Lower leg skin (tissue), 4 donors: ENCODE measurements at regions not wholly inside any gene's neighbourhood (a gene's known extent, or its start where the extent isn't known, plus 50 kb on each side); places are given as distances from the start of the nearest gene placed in this dataset.
A peak's percentile ranks its signal among the peaks of the same experiment; 100 is the strongest.

ENCODE experiments used
- DNase-seq, 2 donors: peaks; one replicate each; pipeline ENCODE4 v3.0.0-alpha.2; 2019; ENCODE audit warnings: low spot score in 2 of 2
- H3K4me3 ChIP-seq: fragments of 200-600 bp; sonication (generic); 2 replicates; pipeline ENCODE4 v1.5.1; 2017; ENCODE audit warnings: mild to moderate bottlenecking, low read depth; ENCODE audit not compliant: poor library complexity, severe bottlenecking
- POLR2A ChIP-seq, 2 donors: fragments of 450-650 bp; IDR thresholded peaks; one replicate each; pipeline ENCODE4 v1.6.1; 2016 to 2017; ENCODE audit warnings: antibody characterized with exemption in 2 of 2, mild to moderate bottlenecking in 1 of 2, moderate library complexity in 1 of 2
- WGBS, 2 donors: methylation state at CpG; one replicate each; pipeline ENCODE4 v1.1.5; 2018; 5-methylcytosine and 5-hydroxymethylcytosine counted together
- intact Hi-C: fragments of 100-400 bp; cut with DNase I; formaldehyde crosslinking; loops from one replicate; pipeline ENCODE4 v1.15.0; 2023; ENCODE audit warnings: low total_unique reads
- TF ChIP-seq, protein P1 (sequence below), 3 donors: fragments of 450-650 bp; IDR thresholded peaks; one replicate each; pipeline ENCODE4 v1.5.1; 2016; ENCODE audit warnings: antibody characterized with exemption in 3 of 3, mild to moderate bottlenecking in 3 of 3, moderate library complexity in 2 of 3

DNA sequence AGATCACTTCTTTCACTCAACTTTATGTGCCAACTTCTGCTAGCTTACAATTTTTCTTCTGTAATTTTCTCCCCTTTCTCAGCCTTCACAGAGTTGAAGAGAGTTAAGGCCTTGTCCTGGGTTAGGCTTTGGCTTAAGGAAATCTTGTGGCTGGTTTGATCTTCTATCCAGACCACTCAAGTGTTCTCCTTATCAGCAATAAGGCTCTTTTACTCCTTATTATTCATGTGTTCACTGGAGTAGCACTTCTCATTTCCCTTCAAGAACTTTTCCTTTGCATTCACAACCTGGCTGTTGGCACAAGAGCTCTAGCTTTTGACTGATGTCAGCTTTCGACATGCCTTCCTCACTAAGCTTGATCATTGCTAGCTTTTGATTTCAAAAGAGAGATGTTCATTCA is 86.9 kb upstream of the ALDH1B1 start:
- 87 to 100% methylated on average over 1 of the region's 1 CpG for WGBS, 2 donors
- TF ChIP-seq, protein P1, sequence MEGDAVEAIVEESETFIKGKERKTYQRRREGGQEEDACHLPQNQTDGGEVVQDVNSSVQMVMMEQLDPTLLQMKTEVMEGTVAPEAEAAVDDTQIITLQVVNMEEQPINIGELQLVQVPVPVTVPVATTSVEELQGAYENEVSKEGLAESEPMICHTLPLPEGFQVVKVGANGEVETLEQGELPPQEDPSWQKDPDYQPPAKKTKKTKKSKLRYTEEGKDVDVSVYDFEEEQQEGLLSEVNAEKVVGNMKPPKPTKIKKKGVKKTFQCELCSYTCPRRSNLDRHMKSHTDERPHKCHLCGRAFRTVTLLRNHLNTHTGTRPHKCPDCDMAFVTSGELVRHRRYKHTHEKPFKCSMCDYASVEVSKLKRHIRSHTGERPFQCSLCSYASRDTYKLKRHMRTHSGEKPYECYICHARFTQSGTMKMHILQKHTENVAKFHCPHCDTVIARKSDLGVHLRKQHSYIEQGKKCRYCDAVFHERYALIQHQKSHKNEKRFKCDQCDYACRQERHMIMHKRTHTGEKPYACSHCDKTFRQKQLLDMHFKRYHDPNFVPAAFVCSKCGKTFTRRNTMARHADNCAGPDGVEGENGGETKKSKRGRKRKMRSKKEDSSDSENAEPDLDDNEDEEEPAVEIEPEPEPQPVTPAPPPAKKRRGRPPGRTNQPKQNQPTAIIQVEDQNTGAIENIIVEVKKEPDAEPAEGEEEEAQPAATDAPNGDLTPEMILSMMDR (IDR thresholded peaks at IDR 0.05), result no peak
- no peak for TF ChIP-seq POLR2A (IDR thresholded peaks at IDR 0.05)

DNA sequence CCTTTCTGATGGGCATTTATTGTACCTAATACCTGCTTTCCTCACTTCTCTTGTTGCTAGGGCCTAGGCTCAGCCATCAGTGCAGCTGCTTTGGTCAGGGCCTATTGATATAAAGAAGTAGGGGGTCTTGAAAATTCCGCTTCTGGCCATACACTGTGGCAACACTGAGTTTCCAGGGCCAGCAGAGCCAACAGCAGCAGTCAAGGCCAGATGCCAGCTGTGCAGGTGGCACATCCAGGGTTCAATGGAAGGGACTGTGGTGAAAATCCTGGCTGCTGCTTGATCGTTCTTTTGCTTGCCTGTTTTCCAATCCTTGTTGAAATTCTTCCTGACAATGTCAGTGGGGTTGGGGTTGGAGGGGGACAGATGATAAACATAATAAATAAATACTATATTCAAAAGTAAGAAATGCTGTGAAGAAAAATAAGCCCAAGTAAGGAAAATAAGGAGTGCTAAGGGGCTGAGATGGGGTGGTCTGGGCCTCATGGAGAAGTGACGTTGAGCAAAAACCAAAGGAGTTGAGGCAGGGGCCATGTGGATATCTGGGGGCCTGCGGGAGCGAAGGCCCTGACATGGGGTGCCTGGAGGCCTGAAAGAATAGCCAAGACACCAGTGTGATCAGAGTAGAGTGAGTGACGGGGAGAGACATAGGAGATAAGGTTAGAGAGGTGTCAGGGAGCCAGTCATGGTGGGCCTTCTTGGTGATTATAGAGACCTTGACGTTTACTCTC is 91.0 kb upstream of the ALDH1B1 start:
- DNase-seq, result peak in 1 of 2 donors; percentile 26
- 92 to 93% methylated on average over 7 of the region's 7 CpGs for WGBS, 2 donors
- TF ChIP-seq, protein P1 (IDR thresholded peaks at IDR 0.05), result no peak
- TF ChIP-seq POLR2A (IDR thresholded peaks at IDR 0.05), result no peak
- H3K4me3 ChIP-seq, result no peak overlapping the region
- intact Hi-C loops, result no loop called here

More for the DNA sequence above, 86.9 kb upstream of the ALDH1B1 start:
- DNase-seq, result no peak
- intact Hi-C loops, result no loop called here
- H3K4me3 ChIP-seq, result no peak overlapping the region

DNA sequence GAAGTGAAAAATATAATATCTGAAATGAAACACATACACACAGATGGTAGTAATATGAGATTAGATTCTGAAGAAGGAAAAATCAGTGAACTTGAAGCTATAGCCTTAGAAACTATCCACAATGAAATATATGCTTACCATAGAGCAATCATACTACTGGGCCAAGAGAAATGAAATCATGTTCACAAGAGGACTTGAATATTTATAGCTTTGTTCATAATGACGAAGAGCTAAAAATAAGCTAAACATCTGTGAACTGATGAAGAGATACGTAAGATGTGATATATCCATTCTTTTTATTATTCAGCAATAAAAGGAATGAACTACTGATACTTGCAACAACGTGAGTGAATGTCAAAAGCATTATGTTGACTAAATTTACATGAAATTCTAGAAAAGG is 92.6 kb upstream of the ALDH1B1 start:
- no peak for TF ChIP-seq POLR2A (IDR thresholded peaks at IDR 0.05)
- TF ChIP-seq, protein P1 (IDR thresholded peaks at IDR 0.05), result no peak
- intact Hi-C loops, result no loop called here
- DNase-seq, result no peak
- WGBS, 2 donors, result 19 to 70% methylated on average over 3 of the region's 3 CpGs
- no peak overlapping the region for H3K4me3 ChIP-seq

DNA sequence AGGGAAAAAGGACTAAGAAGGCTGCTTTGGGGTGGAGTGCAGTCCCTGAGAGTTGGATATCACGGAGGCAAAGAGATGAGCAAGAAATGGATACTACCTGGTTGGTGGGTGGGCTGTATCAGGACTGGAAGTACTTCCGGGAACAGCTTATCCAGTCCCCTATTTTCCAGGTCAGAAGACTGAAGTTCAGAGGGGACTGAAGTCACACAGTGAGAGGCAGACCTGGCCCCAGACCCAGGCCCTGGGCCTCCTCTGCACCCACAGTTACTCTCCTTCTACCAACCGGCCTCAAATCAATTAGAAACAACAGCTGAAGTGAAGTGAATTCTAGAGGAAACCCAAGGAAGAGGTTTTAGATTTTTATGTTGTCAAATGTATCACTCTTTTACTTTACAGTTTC is 93.6 kb upstream of the ALDH1B1 start:
- 82 to 89% methylated on average over 3 of the region's 3 CpGs for WGBS, 2 donors
- peak in 1 of 2 donors; percentile 42 for DNase-seq
- H3K4me3 ChIP-seq, result no peak overlapping the region
- TF ChIP-seq, protein P1 (IDR thresholded peaks at IDR 0.05), result no peak
- TF ChIP-seq POLR2A (IDR thresholded peaks at IDR 0.05), result no peak
- intact Hi-C loops, result no loop called here

DNA sequence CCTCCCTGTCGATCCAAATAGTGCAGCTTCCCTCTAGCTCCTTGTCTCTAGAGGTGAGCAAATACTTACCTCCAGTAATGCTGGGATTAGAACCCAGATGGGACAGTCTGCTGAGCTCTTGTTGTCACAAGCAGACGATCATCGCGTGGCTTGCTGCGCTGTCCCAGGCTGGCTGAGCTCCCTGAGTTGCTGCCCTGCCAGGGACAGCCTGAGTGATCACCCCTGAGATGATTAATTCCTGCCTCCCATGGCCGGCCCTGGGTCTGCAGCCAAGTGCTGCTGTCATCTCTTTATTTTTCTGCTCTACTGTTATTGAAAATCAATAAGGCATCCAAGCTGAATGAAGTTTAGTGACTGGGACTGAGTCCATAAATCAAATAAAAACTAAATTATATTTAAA is 94.0 kb upstream of the ALDH1B1 start:
- intact Hi-C loops, result no loop called here
- 39 to 50% methylated on average over 6 of the region's 6 CpGs for WGBS, 2 donors
- H3K4me3 ChIP-seq, result no peak overlapping the region
- no peak for TF ChIP-seq POLR2A (IDR thresholded peaks at IDR 0.05)
- TF ChIP-seq, protein P1 (IDR thresholded peaks at IDR 0.05), result no peak
- DNase-seq, result peak in 1 of 2 donors; percentile 46

DNA sequence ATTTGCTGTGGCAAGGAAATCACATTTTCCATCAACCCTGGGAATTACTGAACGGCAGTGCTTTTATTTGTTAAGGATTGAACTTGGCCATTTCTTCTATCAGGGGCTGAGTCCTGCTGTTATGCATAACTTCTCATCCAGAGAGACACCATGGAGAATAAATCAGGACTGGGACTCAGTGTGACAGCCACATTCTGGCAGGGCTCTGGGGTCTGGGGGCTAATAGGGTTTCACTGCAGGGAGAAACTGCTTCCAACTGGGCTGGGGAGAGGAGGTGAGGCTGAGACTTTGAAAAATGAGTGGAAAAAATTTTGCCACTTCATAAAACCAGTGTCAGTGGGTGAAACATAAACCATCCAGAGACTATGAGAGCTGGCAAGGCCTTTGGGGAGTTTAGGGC is 95.7 kb upstream of the ALDH1B1 start:
- H3K4me3 ChIP-seq, result no peak overlapping the region
- TF ChIP-seq POLR2A (IDR thresholded peaks at IDR 0.05), result no peak
- TF ChIP-seq, protein P1 (IDR thresholded peaks at IDR 0.05), result no peak
- peak in 1 of 2 donors; percentile 26 for DNase-seq
- intact Hi-C loops, result no loop called here
- WGBS, 2 donors, result 81 to 84% methylated on average over 1 of the region's 1 CpG
